ENCODE measurements at regions not wholly inside any gene's neighbourhood (a gene's known extent, or its start where the extent isn't known, plus 50 kb on each side); places are given as distances from the start of the nearest gene placed in this dataset.

GRCh38 chr6:112786801-112787200, 439.7 kb downstream of the RFPL4B start:
- H3K4me3 ChIP-seq (ENCODE audit: low read depth, low read length, poor library complexity, severe bottlenecking) = no peak overlapping the region
- no peaks in the 10 kb centered on the region for H3K27me3 ChIP-seq (ENCODE audit: insufficient read depth, low read length)
- TF ChIP-seq EZH2 (IDR thresholded peaks at IDR 0.05; ENCODE audit: borderline replicate concordance, low read length) (no peak), CTCF (IDR thresholded peaks at IDR 0.05; ENCODE audit: low read length) (no peak)
- H3K4me1 ChIP-seq (ENCODE audit: insufficient read depth, low read length, severe bottlenecking) = no peaks in the 10 kb centered on the region
- no peak overlapping the region for H3K9ac ChIP-seq (ENCODE audit: low read length)
- no peaks in the 10 kb centered on the region for H3K9me3 ChIP-seq (ENCODE audit: low read length)
- H3K27ac ChIP-seq (ENCODE audit: low read depth, low read length, poor library complexity, severe bottlenecking) = no peak overlapping the region
- no peaks in the 10 kb centered on the region for H3F3A ChIP-seq (ENCODE audit: insufficient read depth, low read length)
- H4K20me1 ChIP-seq (ENCODE audit: insufficient read depth, low read length) = no peaks in the 10 kb centered on the region
- H3K9me2 ChIP-seq (ENCODE audit: low read depth, low read length) = no peaks in the 10 kb centered on the region
- no peak overlapping the region for H3K4me2 ChIP-seq (ENCODE audit: low read length)
- H3K36me3 ChIP-seq (ENCODE audit: insufficient read depth, low read length) = no peaks in the 10 kb centered on the region
- H3K79me2 ChIP-seq (ENCODE audit: insufficient read depth, low read length) = no peaks in the 10 kb centered on the region
- H2AFZ ChIP-seq (ENCODE audit: low read length) = no peak overlapping the region

GRCh38 chr6:112787371-112787770, 440.2 kb downstream of the RFPL4B start:
- Histone ChIP-seq H3K27me3 (ENCODE audit: insufficient read depth, low read length) (no peaks in the 10 kb centered on the region), H3K4me2 (ENCODE audit: low read length) (no peak overlapping the region), H4K20me1 (ENCODE audit: insufficient read depth, low read length) (no peaks in the 10 kb centered on the region), H3K9me2 (ENCODE audit: low read depth, low read length) (no peaks in the 10 kb centered on the region), H3K9me3 (ENCODE audit: low read length) (no peaks in the 10 kb centered on the region), H3K4me1 (ENCODE audit: insufficient read depth, low read length, severe bottlenecking) (no peaks in the 10 kb centered on the region), H3K4me3 (ENCODE audit: low read depth, low read length, poor library complexity, severe bottlenecking) (no peak overlapping the region), H3K79me2 (ENCODE audit: insufficient read depth, low read length) (no peaks in the 10 kb centered on the region), H3K9ac (ENCODE audit: low read length) (no peak overlapping the region), H3F3A (ENCODE audit: insufficient read depth, low read length) (no peaks in the 10 kb centered on the region), H3K27ac (ENCODE audit: low read depth, low read length, poor library complexity, severe bottlenecking) (no peak overlapping the region), H2AFZ (ENCODE audit: low read length) (no peak overlapping the region), H3K36me3 (ENCODE audit: insufficient read depth, low read length) (no peaks in the 10 kb centered on the region)
- no peak for TF ChIP-seq CTCF (IDR thresholded peaks at IDR 0.05; ENCODE audit: low read length)
- no peak for TF ChIP-seq EZH2 (IDR thresholded peaks at IDR 0.05; ENCODE audit: borderline replicate concordance, low read length)

- H3K9me3 ChIP-seq (ENCODE audit: low read length) = no peaks in the 10 kb centered on the region
- H2AFZ ChIP-seq (ENCODE audit: low read length) = no peak overlapping the region
- H3K4me2 ChIP-seq (ENCODE audit: low read length) = no peak overlapping the region
- H3K36me3 ChIP-seq (ENCODE audit: insufficient read depth, low read length) = no peaks in the 10 kb centered on the region
- H3K4me3 ChIP-seq (ENCODE audit: low read depth, low read length, poor library complexity, severe bottlenecking) = no peak overlapping the region
- H3K4me1 ChIP-seq (ENCODE audit: insufficient read depth, low read length, severe bottlenecking) = no peaks in the 10 kb centered on the region
- no peak for TF ChIP-seq CTCF (IDR thresholded peaks at IDR 0.05; ENCODE audit: low read length)
- no peak for TF ChIP-seq EZH2 (IDR thresholded peaks at IDR 0.05; ENCODE audit: borderline replicate concordance, low read length)
- no peak overlapping the region for H3K27ac ChIP-seq (ENCODE audit: low read depth, low read length, poor library complexity, severe bottlenecking)
- H3K79me2 ChIP-seq (ENCODE audit: insufficient read depth, low read length) = no peaks in the 10 kb centered on the region
- H4K20me1 ChIP-seq (ENCODE audit: insufficient read depth, low read length) = no peaks in the 10 kb centered on the region
- no peaks in the 10 kb centered on the region for H3F3A ChIP-seq (ENCODE audit: insufficient read depth, low read length)
- H3K9me2 ChIP-seq (ENCODE audit: low read depth, low read length) = no peaks in the 10 kb centered on the region
- no peak overlapping the region for H3K9ac ChIP-seq (ENCODE audit: low read length)
- H3K27me3 ChIP-seq (ENCODE audit: insufficient read depth, low read length) = no peaks in the 10 kb centered on the region
These were observed 448.2 kb downstream of the RFPL4B start for GRCh38 chr6:112795316-112795715.
